ENCODE measurements at regions not wholly inside any gene's neighbourhood (a gene's known extent, or its start where the extent isn't known, plus 50 kb on each side); places are given as distances from the start of the nearest gene placed in this dataset.

GRCh38 chr2:180231015-180231414, 223.9 kb upstream of the CWC22 start:
- DNase-seq = no peak
- no peak overlapping the region for H3K27ac Mint-ChIP-seq
- no peak overlapping the region for H3K4me3 ChIP-seq (ENCODE audit: low read length)

DNA sequence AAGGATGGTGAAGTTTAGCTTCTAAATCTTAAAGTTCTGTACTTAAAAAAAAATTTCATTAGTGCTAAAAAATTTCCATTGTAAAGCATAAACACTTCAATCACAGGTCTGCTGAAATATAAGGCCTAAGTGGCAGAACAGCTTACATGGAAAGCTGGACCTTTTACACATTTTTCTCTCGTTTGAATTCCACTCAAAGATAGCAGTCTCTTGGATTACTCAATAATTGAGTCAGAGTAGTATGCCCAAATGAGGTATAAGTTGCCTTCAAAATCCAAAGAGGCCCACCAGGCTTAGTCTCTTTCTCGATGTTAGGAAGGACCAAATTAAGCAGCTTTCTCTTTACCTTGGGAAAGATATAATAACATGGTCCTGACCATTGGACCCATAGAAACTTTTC, 220.4 kb upstream of the CWC22 start:
- DNase-seq = no peak
- WGBS (ENCODE audit: insufficient coverage) = 88% methylated on average over 2 of the region's 2 CpGs
- Histone ChIP-seq H3K36me3 (ENCODE audit: control insufficient read depth, insufficient read depth, low read length) (no peaks in the 10 kb centered on the region), H3K9me3 (ENCODE audit: control insufficient read depth, insufficient read depth, low read length) (peaks cover 2% of the 10 kb centered on the region), H3K27ac (ENCODE audit: low read length) (no peak overlapping the region), H3K27me3 (ENCODE audit: control insufficient read depth, insufficient read depth, low read length) (no peaks in the 10 kb centered on the region), H3K4me3 (ENCODE audit: low read length) (no peak overlapping the region), H3K4me1 (ENCODE audit: control insufficient read depth, insufficient read depth, low read length) (no peaks in the 10 kb centered on the region)
- no peaks in the 10 kb centered on the region for H3K27me3 Mint-ChIP-seq (ENCODE audit: low read depth in 2 of 2)
- TF ChIP-seq, protein P1, sequence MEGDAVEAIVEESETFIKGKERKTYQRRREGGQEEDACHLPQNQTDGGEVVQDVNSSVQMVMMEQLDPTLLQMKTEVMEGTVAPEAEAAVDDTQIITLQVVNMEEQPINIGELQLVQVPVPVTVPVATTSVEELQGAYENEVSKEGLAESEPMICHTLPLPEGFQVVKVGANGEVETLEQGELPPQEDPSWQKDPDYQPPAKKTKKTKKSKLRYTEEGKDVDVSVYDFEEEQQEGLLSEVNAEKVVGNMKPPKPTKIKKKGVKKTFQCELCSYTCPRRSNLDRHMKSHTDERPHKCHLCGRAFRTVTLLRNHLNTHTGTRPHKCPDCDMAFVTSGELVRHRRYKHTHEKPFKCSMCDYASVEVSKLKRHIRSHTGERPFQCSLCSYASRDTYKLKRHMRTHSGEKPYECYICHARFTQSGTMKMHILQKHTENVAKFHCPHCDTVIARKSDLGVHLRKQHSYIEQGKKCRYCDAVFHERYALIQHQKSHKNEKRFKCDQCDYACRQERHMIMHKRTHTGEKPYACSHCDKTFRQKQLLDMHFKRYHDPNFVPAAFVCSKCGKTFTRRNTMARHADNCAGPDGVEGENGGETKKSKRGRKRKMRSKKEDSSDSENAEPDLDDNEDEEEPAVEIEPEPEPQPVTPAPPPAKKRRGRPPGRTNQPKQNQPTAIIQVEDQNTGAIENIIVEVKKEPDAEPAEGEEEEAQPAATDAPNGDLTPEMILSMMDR (IDR thresholded peaks at IDR 0.05) = no peak
- no peak overlapping the region for H3K27ac Mint-ChIP-seq
- peaks cover 10 to 11% of the 10 kb centered on the region in 2 donors for H3K9me3 Mint-ChIP-seq
- H3K4me1 Mint-ChIP-seq = no peaks in the 10 kb centered on the region
- H3K4me3 Mint-ChIP-seq = no peak overlapping the region
- intact Hi-C loops (cut with micrococcal nuclease) = loop anchor here (10.0 kb wide), 1 partner anchor 1727 kb away; no protein-coding TSS in a partner anchor
- no peak for ATAC-seq
- H3K36me3 Mint-ChIP-seq = no peaks in the 10 kb centered on the region

More at GRCh38 chr2:180231015-180231414, 223.9 kb upstream of the CWC22 start:
- intact Hi-C loops (cut with micrococcal nuclease) = no loop called here
- Mint-ChIP-seq H3K4me3 (no peak overlapping the region), H3K9me3 (peaks cover 6 to 8% of the 10 kb centered on the region in 2 donors), H3K4me1 (no peaks in the 10 kb centered on the region), H3K36me3 (no peaks in the 10 kb centered on the region), H3K27me3 (ENCODE audit: low read depth in 2 of 2) (no peaks in the 10 kb centered on the region)
- no peaks in the 10 kb centered on the region for H3K36me3 ChIP-seq (ENCODE audit: control insufficient read depth, insufficient read depth, low read length)
- no peaks in the 10 kb centered on the region for H3K27me3 ChIP-seq (ENCODE audit: control insufficient read depth, insufficient read depth, low read length)
- TF ChIP-seq, protein P1 (IDR thresholded peaks at IDR 0.05) = no peak
- H3K27ac ChIP-seq (ENCODE audit: low read length) = no peak overlapping the region
- no peaks in the 10 kb centered on the region for H3K4me1 ChIP-seq (ENCODE audit: control insufficient read depth, insufficient read depth, low read length)
- no peak for ATAC-seq
- 84% methylated on average over 1 of the region's 1 CpG for WGBS (ENCODE audit: insufficient coverage)
- peaks cover 2% of the 10 kb centered on the region for H3K9me3 ChIP-seq (ENCODE audit: control insufficient read depth, insufficient read depth, low read length)

- Mint-ChIP-seq H3K36me3 (no peaks in the 10 kb centered on the region), H3K27ac (no peak overlapping the region), H3K9me3 (peaks cover 8 to 12% of the 10 kb centered on the region in 2 donors), H3K4me1 (no peaks in the 10 kb centered on the region), H3K27me3 (ENCODE audit: low read depth in 2 of 2) (no peaks in the 10 kb centered on the region), H3K4me3 (no peak overlapping the region)
- no peaks in the 10 kb centered on the region for H3K36me3 ChIP-seq (ENCODE audit: control insufficient read depth, insufficient read depth, low read length)
- H3K27ac ChIP-seq (ENCODE audit: low read length) = no peak overlapping the region
- no peaks in the 10 kb centered on the region for H3K27me3 ChIP-seq (ENCODE audit: control insufficient read depth, insufficient read depth, low read length)
- H3K4me3 ChIP-seq (ENCODE audit: low read length) = no peak overlapping the region
- TF ChIP-seq, protein P1 (IDR thresholded peaks at IDR 0.05) = no peak
- intact Hi-C loops (cut with micrococcal nuclease) = loop anchor here (10.0 kb wide), 1 partner anchor 1730 kb away; no protein-coding TSS in a partner anchor
- H3K9me3 ChIP-seq (ENCODE audit: control insufficient read depth, insufficient read depth, low read length) = no peaks in the 10 kb centered on the region
- no peak for DNase-seq
- no peaks in the 10 kb centered on the region for H3K4me1 ChIP-seq (ENCODE audit: control insufficient read depth, insufficient read depth, low read length)
- ATAC-seq = no peak
These were observed 218.0 kb upstream of the CWC22 start for GRCh38 chr2:180225118-180225517.

- H3K27me3 Mint-ChIP-seq (ENCODE audit: low read depth in 2 of 2) = no peaks in the 10 kb centered on the region
- peaks cover 4 to 10% of the 10 kb centered on the region in 2 donors for H3K9me3 Mint-ChIP-seq
- Histone ChIP-seq H3K4me3 (ENCODE audit: low read length) (no peak overlapping the region), H3K27me3 (ENCODE audit: control insufficient read depth, insufficient read depth, low read length) (no peaks in the 10 kb centered on the region), H3K4me1 (ENCODE audit: control insufficient read depth, insufficient read depth, low read length) (no peaks in the 10 kb centered on the region), H3K36me3 (ENCODE audit: control insufficient read depth, insufficient read depth, low read length) (no peaks in the 10 kb centered on the region), H3K9me3 (ENCODE audit: control insufficient read depth, insufficient read depth, low read length) (no peaks in the 10 kb centered on the region), H3K27ac (ENCODE audit: low read length) (no peak overlapping the region)
- TF ChIP-seq, protein P1 (IDR thresholded peaks at IDR 0.05) = no peak
- intact Hi-C loops (cut with micrococcal nuclease) = loop anchor here (10.0 kb wide), 1 partner anchor 1732 kb away; no protein-coding TSS in a partner anchor
- DNase-seq (no peak), ATAC-seq (no peak)
- WGBS (ENCODE audit: insufficient coverage) = 85% methylated on average over 1 of the region's 1 CpG
- no peak overlapping the region for H3K27ac Mint-ChIP-seq
- no peaks in the 10 kb centered on the region for H3K4me1 Mint-ChIP-seq
- H3K36me3 Mint-ChIP-seq = no peaks in the 10 kb centered on the region
- H3K4me3 Mint-ChIP-seq = no peak overlapping the region
These were observed 215.5 kb upstream of the CWC22 start for GRCh38 chr2:180222644-180223043.

All from natural killer cell (primary cell).